ENCODE measurements at regions not wholly inside any gene's neighbourhood (a gene's known extent, or its start where the extent isn't known, plus 50 kb on each side); places are given as distances from the start of the nearest gene placed in this dataset.

- no peak for ATAC-seq (ENCODE audit: low FRiP score in 2 of 2)
- no peak overlapping the region for H3K27ac ChIP-seq
- DNase-seq, result no peak
- H3K4me3 ChIP-seq, result no peak overlapping the region
- H3K9me3 ChIP-seq, result no peaks in the 10 kb centered on the region
- H3K4me1 ChIP-seq, result no peaks in the 10 kb centered on the region
- no peak for TF ChIP-seq POLR2AphosphoS5 (IDR thresholded peaks at IDR 0.05)
- TF ChIP-seq EP300 (IDR thresholded peaks at IDR 0.05), result no peak
- TF ChIP-seq CTCF (IDR thresholded peaks at IDR 0.05), result no peak
- no peak for TF ChIP-seq POLR2A (IDR thresholded peaks at IDR 0.05)
- H3K27me3 ChIP-seq, result no peaks in the 10 kb centered on the region
- WGBS, 2 donors, result 88 to 94% methylated on average over 2 of the region's 2 CpGs
- H3K36me3 ChIP-seq, result no peaks in the 10 kb centered on the region
Measured at GRCh38 chrX:115363897-115364296, 74.4 kb downstream of the LUZP4 start.

GRCh38 chrX:115364670-115365069 lies 75.2 kb downstream of the LUZP4 start:
- ATAC-seq (ENCODE audit: low FRiP score in 2 of 2) (no peak), DNase-seq (no peak)
- H3K9me3 ChIP-seq, result no peaks in the 10 kb centered on the region
- H3K4me3 ChIP-seq, result no peak overlapping the region
- H3K27me3 ChIP-seq, result no peaks in the 10 kb centered on the region
- H3K27ac ChIP-seq, result no peak overlapping the region
- H3K4me1 ChIP-seq, result no peaks in the 10 kb centered on the region
- no peaks in the 10 kb centered on the region for H3K36me3 ChIP-seq
- TF ChIP-seq EP300 (IDR thresholded peaks at IDR 0.05) (no peak), POLR2AphosphoS5 (IDR thresholded peaks at IDR 0.05) (no peak), POLR2A (IDR thresholded peaks at IDR 0.05) (no peak)

GRCh38 chrX:115366535-115366934 lies 77.0 kb downstream of the LUZP4 start:
- 0 to 4% methylated on average over 1 of the region's 1 CpG for WGBS, 2 donors

GRCh38 chrX:115367455-115367854 lies 77.9 kb downstream of the LUZP4 start:
- Histone ChIP-seq H3K27me3 (no peaks in the 10 kb centered on the region), H3K27ac (no peak overlapping the region), H3K4me1 (peaks cover 0 to 3% (median under 1%) of the 10 kb centered on the region in 4 donors), H3K9me3 (no peaks in the 10 kb centered on the region), H3K4me3 (no peak overlapping the region), H3K36me3 (no peaks in the 10 kb centered on the region)
- ATAC-seq (ENCODE audit: low FRiP score in 2 of 2), result no peak
- no peak for TF ChIP-seq CTCF (IDR thresholded peaks at IDR 0.05)
- TF ChIP-seq POLR2AphosphoS5 (IDR thresholded peaks at IDR 0.05), result no peak
- TF ChIP-seq EP300 (IDR thresholded peaks at IDR 0.05), result no peak
- no peak for TF ChIP-seq POLR2A (IDR thresholded peaks at IDR 0.05)
- 60 to 65% methylated on average over 6 of the region's 6 CpGs for WGBS, 2 donors
- no peak for DNase-seq

More at GRCh38 chrX:115366535-115366934, 77.0 kb downstream of the LUZP4 start:
- DNase-seq (no peak), ATAC-seq (ENCODE audit: low FRiP score in 2 of 2) (no peak)
- Histone ChIP-seq H3K27ac (no peak overlapping the region), H3K4me1 (no peaks in the 10 kb centered on the region), H3K9me3 (no peaks in the 10 kb centered on the region), H3K36me3 (no peaks in the 10 kb centered on the region), H3K27me3 (no peaks in the 10 kb centered on the region), H3K4me3 (no peak overlapping the region)
- TF ChIP-seq POLR2AphosphoS5 (IDR thresholded peaks at IDR 0.05), result no peak

- Histone ChIP-seq H3K4me1 (peaks cover 0 to 6% (median 2%) of the 10 kb centered on the region in 4 donors), H3K4me3 (no peak overlapping the region), H3K9me3 (no peaks in the 10 kb centered on the region), H3K27me3 (no peaks in the 10 kb centered on the region), H3K27ac (no peak overlapping the region), H3K36me3 (no peaks in the 10 kb centered on the region)
- no peak for DNase-seq
- TF ChIP-seq POLR2AphosphoS5 (IDR thresholded peaks at IDR 0.05), result no peak
- no peak for TF ChIP-seq CTCF (IDR thresholded peaks at IDR 0.05)
- no peak for TF ChIP-seq POLR2A (IDR thresholded peaks at IDR 0.05)
- TF ChIP-seq EP300 (IDR thresholded peaks at IDR 0.05), result no peak
- peak in 1 of 2 donors; percentile 52 for ATAC-seq (ENCODE audit: low FRiP score in 2 of 2)
- 69 to 82% methylated on average over 2 of the region's 2 CpGs for WGBS, 2 donors
Measured at GRCh38 chrX:115367951-115368350, 78.4 kb downstream of the LUZP4 start.

- no peak for DNase-seq
- no peak for TF ChIP-seq EP300 (IDR thresholded peaks at IDR 0.05)
- no peak for TF ChIP-seq POLR2A (IDR thresholded peaks at IDR 0.05)
- TF ChIP-seq CTCF (IDR thresholded peaks at IDR 0.05), result no peak
- TF ChIP-seq POLR2AphosphoS5 (IDR thresholded peaks at IDR 0.05), result no peak
- Histone ChIP-seq H3K4me1 (peaks cover 0 to 6% (median 2%) of the 10 kb centered on the region in 4 donors), H3K9me3 (no peaks in the 10 kb centered on the region), H3K27ac (no peak overlapping the region), H3K4me3 (no peak overlapping the region), H3K27me3 (no peaks in the 10 kb centered on the region), H3K36me3 (no peaks in the 10 kb centered on the region)
- ATAC-seq (ENCODE audit: low FRiP score in 2 of 2), result no peak
- WGBS, 2 donors, result 57 to 58% methylated on average over 2 of the region's 2 CpGs
Measured at GRCh38 chrX:115368876-115369275, 79.4 kb downstream of the LUZP4 start.

All from upper lobe of left lung (tissue), 6 donors.